ENCODE measurements at regions not wholly inside any gene's neighbourhood (a gene's known extent, or its start where the extent isn't known, plus 50 kb on each side); places are given as distances from the start of the nearest gene placed in this dataset.

GRCh38 chr2:236774171-236774570 is 204.5 kb downstream of the ACKR3 start:
- TF ChIP-seq POLR2A (IDR thresholded peaks at IDR 0.05) (no peak), CTCF (IDR thresholded peaks at IDR 0.05) (no peak), EP300 (IDR thresholded peaks at IDR 0.05) (no peak)

Data from ovary (tissue), 3 donors.